Frontal cortex (tissue), 3 donors: ENCODE measurements at regions not wholly inside any gene's neighbourhood (a gene's known extent, or its start where the extent isn't known, plus 50 kb on each side); places are given as distances from the start of the nearest gene placed in this dataset.
"Not testable (repeated sequence)": the region's sequence is repeated elsewhere in the genome, so short reads cannot be mapped to it uniquely, and the experiment has no call there.

Source experiments
- DNase-seq, 2 donors: peaks; one replicate each; pipeline ENCODE4 v3.0.0; 2012; ENCODE audit warnings: low spot score in 2 of 2
- FAIRE-seq: peaks from 2 replicates; lab custom pipeline; 2012; peaks lifted over from hg19 to GRCh38; lab: Jason Lieb, UNC
- donor health status: control.
- donor health status: control.
- donor health status: control.

GRCh38 chr3:176167272-176167671 lies 1030.0 kb downstream of the TBL1XR1 start:
- DNase-seq (no peak), FAIRE-seq (no peak)

GRCh38 chr3:176160997-176161396 lies 1036.3 kb downstream of the TBL1XR1 start:
- DNase-seq: no peak
- FAIRE-seq: no peak

GRCh38 chr3:176159796-176160195 lies 1037.5 kb downstream of the TBL1XR1 start:
- DNase-seq (no peak), FAIRE-seq (no peak)

GRCh38 chr3:176155012-176155411 lies 1042.3 kb downstream of the TBL1XR1 start:
- no peak for DNase-seq
- FAIRE-seq: no peak

- FAIRE-seq: peak; percentile 94
- DNase-seq: no peak
These were observed 1047.7 kb downstream of the TBL1XR1 start for GRCh38 chr3:176149567-176149966.

- peak in 1 of 2 donors; percentile 6 for DNase-seq
- peak; percentile 93 for FAIRE-seq
These were observed 1050.0 kb downstream of the TBL1XR1 start for GRCh38 chr3:176147251-176147650.

GRCh38 chr3:176141837-176142236 lies 1055.4 kb downstream of the TBL1XR1 start:
- DNase-seq (no peak), FAIRE-seq (no peak)

GRCh38 chr3:176120507-176120906 lies 1076.8 kb downstream of the TBL1XR1 start:
- no peak for DNase-seq
- no peak for FAIRE-seq

GRCh38 chr3:176119826-176120225 lies 1077.5 kb downstream of the TBL1XR1 start:
- no peak for DNase-seq
- no peak for FAIRE-seq

- no peak for DNase-seq
- FAIRE-seq: no peak
These were observed 1090.9 kb downstream of the TBL1XR1 start for GRCh38 chr3:176106380-176106779.

- FAIRE-seq (no peak), DNase-seq (no peak)
These were observed 1100.3 kb downstream of the TBL1XR1 start for GRCh38 chr3:176097027-176097426.

GRCh38 chr3:176093892-176094291 lies 1103.4 kb downstream of the TBL1XR1 start:
- not testable (repeated sequence) for FAIRE-seq, DNase-seq

- no peak for FAIRE-seq
These were observed 1106.6 kb downstream of the TBL1XR1 start for GRCh38 chr3:176090727-176091126.

GRCh38 chr3:176088962-176089383 lies 1108.3 kb downstream of the TBL1XR1 start:
- no peak for FAIRE-seq
- no peak for DNase-seq

More at GRCh38 chr3:176090727-176091126, 1106.6 kb downstream of the TBL1XR1 start:
- no peak for DNase-seq

GRCh38 chr3:176087066-176087697 lies 1110.1 kb downstream of the TBL1XR1 start:
- no peak for DNase-seq
- FAIRE-seq: no peak

- no peak for FAIRE-seq
- no peak for DNase-seq
These were observed 1117.5 kb downstream of the TBL1XR1 start for GRCh38 chr3:176079785-176080184.

GRCh38 chr3:176078906-176079305 lies 1118.4 kb downstream of the TBL1XR1 start:
- FAIRE-seq: no peak

GRCh38 chr3:176075491-176075890 lies 1121.8 kb downstream of the TBL1XR1 start:
- FAIRE-seq (no peak), DNase-seq (no peak)

More at GRCh38 chr3:176078906-176079305, 1118.4 kb downstream of the TBL1XR1 start:
- no peak for DNase-seq

- no peak for FAIRE-seq
- DNase-seq: no peak
These were observed 1122.2 kb downstream of the TBL1XR1 start for GRCh38 chr3:176075046-176075445.

GRCh38 chr3:176074096-176074495 lies 1123.2 kb downstream of the TBL1XR1 start:
- no peak for FAIRE-seq
- DNase-seq: no peak

- DNase-seq (no peak), FAIRE-seq (no peak)
These were observed 1125.3 kb downstream of the TBL1XR1 start for GRCh38 chr3:176071943-176072342.

- FAIRE-seq (no peak), DNase-seq (no peak)
These were observed 1128.5 kb downstream of the TBL1XR1 start for GRCh38 chr3:176068750-176069149.
